NCI-H460 (cell line): ENCODE measurements at regions not wholly inside any gene's neighbourhood (a gene's known extent, or its start where the extent isn't known, plus 50 kb on each side); places are given as distances from the start of the nearest gene placed in this dataset.

Experiments
- DNase-seq: peaks from one replicate; pipeline ENCODE4 v3.0.0-alpha.2; 2016; ENCODE audit warnings: low read depth; ENCODE audit errors: extremely low read depth

DNA sequence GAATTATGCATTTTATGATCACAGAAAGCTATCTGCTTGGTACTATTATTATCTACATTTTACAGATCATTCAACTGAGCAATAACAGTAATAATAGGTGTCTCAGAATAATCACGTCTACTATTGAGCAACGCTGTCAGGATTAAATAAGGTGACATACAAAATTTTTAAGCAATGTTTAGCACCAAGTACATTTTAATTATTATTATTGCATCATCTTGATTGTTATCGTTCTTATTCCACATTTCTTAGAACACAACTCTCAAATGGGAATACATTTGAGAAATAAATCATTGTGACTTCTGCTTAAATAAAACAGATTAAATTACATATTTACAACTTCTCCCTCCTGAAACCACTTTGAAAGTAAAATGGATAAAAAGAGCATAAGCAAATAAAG lies 1083.5 kb upstream of the ADGRL3 start:
- no peak for DNase-seq

DNA sequence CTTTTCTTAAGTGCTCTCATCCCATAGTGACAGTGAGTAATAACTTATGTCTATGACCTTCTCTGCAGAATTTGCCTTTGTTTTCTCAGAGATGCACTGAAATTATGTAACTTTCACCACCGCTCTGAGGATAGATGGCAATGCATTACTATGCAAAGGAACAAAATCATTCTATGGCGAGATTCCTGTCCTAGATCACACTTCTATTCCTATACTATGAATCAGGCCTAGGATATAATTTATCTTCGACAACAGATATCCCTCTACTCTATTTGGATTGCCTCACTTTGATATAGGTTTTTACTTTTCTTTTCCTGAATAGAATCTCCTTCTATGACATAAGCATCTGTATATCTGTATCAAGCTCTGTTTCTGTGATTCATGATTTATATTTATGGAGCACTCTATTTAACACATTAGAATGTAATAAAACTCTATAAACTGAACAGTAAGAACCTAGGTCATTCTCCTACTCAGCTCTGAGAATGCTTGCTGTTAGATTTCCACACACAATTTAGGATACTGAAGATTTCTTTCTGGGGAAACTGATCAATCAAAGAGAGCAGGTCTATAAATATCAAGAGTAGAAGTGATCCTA lies 1082.3 kb upstream of the ADGRL3 start:
- DNase-seq: no peak

DNA sequence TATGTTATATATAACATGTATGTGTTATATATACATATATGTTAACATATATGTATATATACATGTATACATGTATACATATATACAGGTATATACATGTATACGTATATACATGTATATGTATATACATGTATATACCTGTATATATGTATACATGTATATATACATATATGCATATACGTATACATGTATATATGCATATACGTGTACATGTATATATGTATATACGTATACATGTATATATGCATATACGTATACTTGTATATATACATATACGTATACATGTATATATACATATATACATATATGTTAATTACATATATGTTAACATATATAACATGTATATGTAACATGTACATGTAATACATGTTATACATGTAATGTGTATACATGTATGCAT lies 1077.3 kb upstream of the ADGRL3 start:
- DNase-seq: no peak

DNA sequence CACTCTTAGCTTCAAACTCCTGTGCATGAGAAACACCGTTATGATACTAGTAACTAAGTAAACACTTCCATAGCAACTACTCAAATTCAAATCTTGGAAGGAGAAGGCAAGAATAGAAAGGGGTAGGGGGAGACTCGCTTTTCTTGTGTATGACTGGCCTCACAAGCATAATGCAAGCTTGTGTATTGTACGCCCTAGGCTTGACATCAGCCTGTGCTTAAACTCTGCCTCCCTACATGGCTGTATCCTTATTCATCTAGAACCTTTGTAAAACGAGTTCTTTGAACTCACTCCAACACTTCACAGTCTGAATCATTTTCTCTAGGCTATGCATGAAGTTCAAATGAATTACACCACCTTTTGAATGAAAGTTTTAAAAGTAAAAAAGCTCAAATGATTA lies 1071.2 kb upstream of the ADGRL3 start:
- no peak for DNase-seq

DNA sequence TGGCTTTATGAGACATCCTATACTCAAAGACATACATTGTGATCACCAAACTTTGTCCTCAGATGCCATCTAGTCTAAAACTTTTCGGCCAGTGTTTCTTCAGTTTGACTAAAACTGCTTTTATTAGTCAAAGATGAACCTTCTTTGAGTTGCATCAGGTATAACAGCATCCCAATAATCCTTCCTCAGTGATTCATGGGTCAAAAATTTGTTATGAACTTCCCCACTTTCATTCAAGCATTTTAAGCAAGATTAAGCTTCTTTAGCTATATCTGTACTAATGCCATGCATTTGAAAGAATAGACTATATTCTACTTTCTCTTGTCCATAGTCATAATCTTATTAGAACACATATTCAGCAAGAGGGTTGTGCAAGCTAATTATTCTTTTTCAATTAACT lies 1070.4 kb upstream of the ADGRL3 start:
- no peak for DNase-seq

DNA sequence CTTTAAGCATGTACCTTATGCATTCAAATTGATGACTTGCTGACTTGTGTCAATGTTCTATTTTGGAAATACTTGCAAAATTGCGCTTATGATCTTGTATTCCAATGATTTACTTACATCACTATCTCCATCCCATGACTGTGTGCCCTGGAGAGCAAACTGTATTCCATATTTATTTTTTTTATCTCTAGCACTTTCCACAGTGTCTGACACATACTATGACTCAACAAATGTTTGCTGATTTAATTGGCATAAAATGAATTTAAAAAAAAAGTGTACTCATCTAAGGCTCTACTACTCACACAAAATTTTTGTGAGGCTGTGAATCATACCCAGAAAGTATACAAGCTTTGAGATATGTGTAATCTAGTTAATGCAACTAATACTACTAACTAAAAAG lies 1066.8 kb upstream of the ADGRL3 start:
- no peak for DNase-seq

DNA sequence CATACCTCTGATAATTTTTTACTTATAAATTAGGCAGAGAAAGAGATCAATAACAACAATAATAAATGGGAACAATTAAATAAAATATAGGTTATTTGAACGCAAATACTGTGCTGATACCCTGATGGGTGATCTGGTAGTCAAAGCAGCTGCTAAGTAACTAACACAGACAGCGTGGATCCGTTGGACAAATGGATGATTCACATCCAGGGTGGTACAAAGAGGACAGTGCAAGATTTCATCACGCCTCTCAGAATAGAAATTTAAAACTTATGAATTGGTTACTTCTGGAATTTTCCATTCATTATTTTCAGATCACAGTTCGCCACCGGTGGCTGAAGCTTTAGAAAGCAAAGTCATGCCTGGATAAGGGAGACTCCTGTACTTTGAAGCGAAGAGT lies 1066.0 kb upstream of the ADGRL3 start:
- no peak for DNase-seq

DNA sequence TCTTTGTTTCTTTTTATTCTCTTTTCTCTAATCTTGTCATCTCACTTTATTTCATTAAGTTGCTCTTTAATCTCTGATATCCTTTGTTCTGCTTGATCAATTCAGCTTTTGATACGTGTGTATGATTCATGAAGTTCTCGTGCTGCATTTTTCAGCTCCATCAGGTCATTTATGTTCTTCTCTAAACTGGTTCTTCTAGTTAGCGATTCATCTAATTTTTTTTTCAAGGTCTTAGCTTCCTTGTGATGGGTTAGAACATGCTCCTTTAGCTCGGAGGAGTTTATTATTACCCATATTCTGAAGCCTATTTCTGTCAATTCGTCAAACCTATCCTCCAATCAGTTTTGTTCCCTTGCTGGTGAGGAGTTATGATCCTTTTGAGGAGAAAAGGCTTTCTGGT lies 1045.0 kb upstream of the ADGRL3 start:
- no peak for DNase-seq

DNA sequence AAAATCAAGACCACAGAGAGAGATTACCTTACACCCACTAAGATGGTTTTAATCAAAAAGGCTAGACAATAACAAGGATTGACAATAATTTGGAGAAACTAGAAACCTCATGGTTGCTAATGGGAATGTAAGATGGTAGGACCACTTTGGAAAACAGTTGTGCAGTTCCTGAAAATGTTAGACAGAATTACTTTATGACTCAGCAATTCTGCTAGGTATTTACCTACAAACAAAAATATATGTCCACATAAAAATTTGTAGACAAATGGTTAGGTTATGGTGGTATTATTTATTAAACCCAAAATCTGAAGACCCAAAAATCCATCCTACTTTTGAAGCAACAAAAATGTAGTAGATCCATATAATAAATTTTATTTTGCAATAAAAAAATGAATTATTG lies 1027.0 kb upstream of the ADGRL3 start:
- no peak for DNase-seq

DNA sequence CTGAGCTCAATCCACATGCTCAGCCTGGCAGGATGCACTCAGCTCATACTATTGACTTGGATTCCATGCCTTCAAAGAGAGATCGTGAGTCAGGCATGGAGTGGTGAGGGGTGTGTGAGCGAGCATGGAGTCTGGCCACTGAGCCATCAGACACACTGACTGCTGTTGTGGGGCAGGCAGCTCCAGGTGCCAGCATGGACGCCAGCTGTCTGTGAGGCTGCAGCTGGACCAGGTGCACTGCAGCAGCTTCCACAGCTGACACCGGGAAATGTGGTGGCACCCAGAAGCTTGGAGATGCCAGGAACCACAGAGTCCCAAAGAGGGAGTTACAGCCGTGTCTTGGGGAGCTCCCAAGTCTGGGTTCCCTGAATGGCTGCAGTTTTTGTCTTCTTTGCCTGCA lies 1026.4 kb upstream of the ADGRL3 start:
- no peak for DNase-seq

DNA sequence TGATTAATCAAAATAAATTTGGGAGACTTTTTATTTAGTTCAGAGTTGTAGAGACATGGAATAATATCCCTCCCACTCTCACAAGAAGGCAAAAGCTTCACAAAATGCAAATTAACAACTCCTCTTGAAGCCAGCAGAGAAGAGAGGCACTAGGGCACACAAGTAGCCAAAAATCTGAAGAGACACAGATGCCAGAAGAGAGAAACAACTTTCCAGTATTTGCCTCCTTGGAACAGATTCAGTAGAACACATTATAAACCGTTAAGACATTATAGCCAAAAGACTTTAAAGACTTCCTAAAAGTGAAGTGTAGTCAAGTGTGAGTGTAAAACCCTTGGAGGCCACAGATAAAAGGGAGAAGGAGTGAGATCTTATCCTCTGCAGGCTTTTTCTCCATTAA lies 1024.9 kb upstream of the ADGRL3 start:
- no peak for DNase-seq

DNA sequence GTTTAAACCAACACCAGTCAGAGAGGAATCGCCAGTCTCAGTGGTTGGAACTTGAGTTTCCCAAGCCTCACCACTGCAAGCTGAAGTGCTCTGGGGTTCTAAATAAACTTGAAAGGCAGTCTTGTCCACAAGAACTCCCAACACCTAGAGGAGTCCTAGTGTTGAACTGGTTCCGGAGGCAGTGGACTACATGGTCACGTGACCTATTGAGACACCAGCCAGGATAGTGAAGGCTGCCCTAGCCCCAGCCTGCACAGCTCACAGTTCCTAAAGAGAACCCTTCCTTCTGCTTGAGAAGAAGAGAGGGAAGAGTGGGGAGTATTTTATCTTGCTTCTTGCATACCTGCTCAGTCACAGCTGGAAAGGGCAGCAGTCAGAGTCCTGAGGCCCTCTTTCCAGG lies 1012.7 kb upstream of the ADGRL3 start:
- DNase-seq: no peak

DNA sequence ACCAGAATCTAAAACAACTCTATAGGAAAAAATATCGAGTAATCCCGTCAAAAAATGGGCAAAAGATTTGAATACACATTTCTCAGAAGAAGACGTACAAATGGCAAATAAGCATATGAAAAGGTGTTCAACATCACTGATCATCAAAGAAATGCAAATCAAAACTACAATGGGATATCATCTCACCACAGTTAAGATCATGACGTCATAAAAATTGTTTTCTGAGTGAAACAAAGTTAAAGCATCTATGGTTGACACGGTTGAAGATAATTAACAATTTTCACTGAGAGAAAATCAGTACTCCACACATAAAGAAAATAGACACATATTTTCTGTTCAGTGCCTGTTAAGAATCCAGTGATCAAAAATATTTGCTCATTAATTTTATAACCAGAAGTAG lies 1010.8 kb upstream of the ADGRL3 start:
- no peak for DNase-seq

DNA sequence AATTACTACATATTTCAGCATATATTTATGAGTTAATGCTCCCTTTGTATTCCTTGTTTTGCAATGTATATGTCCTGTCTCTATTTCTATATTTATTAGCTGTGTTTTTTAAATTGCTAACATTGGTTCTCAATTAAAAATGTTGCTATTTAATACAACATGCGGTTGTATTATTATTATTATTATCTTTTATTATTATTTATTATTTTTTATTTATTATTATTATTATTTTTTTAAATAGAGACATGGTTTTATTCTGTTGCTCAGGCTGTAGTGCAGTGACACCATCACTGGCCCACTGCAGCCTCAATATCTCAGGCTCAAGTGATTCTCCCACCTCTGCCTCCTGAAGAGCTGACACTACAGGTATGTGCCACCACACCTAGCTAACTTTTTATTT lies 1005.9 kb upstream of the ADGRL3 start:
- no peak for DNase-seq

DNA sequence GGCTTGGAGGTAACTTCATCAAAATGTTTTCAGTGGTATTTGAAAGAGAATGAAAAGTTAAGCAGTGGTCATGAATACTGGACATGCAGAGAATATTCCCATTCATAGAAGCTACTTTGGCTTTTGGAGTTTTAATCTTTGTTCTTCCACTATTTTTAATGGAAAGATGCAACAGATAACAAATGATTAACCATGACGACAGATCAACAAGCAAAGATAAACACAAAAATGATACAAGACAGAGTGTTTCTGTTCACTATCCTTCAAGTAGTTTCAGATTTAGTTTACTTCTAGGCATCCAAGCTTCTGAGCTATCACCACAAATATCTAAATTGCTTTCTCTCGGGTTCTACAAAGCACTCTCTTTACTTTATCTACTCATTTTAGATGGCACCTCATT lies 1004.9 kb upstream of the ADGRL3 start:
- DNase-seq: no peak

DNA sequence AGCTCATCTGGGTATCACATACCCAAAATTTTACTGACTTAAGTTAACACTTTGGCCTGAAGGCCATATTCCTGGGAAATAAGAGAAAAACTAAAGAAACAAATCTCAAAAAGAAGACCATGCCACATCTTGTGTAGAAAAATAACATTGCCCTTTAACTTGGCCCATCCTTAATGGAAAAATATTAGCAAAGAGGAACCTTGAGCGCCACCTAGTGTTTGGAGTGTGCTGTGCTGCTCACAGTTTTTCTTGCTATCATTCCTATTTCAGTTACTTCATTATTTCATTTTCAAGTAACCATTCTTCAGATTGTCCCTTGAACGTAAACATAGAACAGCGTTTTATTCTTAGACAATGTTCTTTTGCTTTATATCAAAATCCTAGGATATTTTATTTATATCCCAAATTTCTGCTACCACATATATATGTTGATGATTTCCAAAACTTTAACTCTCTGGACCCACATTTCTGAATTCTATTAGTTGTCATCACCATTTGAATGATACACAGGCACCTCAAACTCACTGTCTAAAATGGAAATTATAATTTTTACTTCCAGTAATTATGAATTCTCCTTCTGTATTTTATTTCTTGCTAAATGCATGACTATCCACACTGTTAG lies 999.0 kb upstream of the ADGRL3 start:
- peak; percentile 62 for DNase-seq

DNA sequence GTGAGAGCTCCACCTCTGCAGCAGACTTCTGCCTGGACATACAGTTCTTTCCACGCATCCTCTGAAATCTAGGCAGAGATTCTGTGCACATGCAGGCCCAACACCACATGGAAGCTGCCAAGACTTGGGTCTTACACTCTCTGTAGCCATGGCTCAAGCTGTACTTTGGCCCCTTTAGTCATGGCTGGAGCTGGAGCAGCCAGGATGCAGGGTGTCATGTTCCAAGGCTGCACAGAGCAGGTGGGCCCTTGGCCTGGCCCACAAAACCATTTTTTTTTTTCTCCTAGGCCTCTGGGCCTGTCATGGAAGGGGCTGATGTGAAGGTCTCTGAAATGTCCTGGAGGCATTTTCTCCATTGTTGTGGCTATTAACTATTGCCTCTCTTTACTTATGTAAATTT lies 990.5 kb upstream of the ADGRL3 start:
- no peak for DNase-seq

DNA sequence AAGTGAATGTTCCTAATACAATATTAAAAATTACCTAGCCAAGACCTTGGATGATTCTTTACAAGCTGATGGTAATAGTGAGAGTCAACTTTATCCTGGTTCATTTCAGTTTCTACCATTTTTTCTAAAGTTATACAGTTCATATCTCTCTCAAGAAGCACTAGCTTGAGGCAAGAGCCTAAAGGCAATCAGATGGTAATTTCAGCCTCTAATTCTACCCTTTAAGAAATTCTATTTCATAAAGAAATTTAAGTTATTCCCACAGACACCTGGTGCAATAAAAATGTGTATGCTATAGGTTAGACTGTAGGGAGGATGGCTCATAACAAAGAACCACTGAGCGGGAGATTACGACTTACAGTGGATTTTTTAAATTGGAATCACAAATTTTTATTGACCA lies 984.2 kb upstream of the ADGRL3 start:
- no peak for DNase-seq

DNA sequence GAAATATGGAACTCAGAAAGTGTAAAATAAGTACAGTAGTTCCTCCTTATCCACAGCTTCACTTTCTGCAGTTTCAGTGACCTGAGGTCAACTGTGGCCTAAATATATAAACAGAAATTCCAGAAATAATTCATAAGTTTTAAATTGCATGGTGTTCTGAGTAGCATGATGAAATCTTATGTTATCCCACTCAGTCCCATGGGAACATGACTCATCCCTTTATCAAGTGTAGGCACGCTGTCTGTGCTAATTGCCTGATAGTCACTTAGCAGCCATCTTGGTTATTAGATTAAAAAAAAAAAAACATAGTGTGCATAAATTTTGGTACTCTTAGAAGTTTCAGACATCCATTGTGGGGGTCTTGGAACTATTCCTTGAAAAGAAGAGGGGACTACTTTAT lies 983.4 kb upstream of the ADGRL3 start:
- peak; percentile 31 for DNase-seq

DNA sequence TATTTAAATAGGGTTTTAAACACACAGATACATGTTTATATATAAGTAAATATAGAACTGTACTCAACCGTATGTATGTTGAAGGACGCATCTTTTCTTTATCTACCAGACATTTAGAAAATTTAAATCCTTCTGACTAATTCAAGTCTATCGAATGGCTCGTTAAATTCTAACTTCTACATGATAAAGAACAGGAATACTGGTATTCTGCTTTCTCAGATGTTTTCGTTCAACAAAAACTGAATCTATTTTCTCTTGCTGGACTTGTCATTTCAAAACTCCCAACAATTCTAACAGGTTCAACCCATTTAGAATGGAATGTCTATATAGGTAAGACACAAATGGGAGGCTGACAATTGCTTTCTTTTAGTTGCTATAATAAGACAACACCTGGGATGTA lies 978.3 kb upstream of the ADGRL3 start:
- no peak for DNase-seq

DNA sequence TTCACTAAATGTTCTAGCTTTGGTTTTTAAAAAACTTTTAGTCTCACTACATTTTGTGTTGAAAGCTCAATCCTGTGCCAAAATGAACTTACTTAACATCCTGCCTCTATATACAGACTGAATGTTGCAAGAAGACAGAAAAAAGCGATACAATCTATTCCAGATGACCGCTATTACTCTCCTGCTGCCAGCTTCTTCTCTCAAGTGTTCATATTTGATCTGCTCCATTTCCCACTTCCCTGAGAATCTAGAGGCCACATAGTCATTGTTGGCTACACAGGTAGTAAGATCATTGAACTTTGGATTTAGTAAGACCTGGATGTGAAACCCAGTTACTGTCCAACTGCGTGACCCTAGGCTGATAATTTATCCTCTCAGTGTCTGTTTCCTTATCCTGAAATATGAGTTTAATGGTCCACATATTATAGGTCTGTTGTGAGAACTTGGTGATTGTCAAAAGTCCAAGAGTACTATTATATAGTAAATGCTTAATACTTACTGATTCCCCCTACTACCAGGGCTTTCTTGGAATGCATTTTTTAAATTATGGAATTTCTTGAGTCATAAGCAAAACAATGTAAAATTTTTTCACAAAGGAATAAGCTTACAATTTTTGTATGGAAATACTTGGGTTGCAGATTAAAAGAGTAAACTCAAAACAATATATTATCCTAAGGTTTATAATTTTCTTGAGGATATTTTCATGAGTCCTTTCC lies 976.8 kb upstream of the ADGRL3 start:
- DNase-seq: no peak

DNA sequence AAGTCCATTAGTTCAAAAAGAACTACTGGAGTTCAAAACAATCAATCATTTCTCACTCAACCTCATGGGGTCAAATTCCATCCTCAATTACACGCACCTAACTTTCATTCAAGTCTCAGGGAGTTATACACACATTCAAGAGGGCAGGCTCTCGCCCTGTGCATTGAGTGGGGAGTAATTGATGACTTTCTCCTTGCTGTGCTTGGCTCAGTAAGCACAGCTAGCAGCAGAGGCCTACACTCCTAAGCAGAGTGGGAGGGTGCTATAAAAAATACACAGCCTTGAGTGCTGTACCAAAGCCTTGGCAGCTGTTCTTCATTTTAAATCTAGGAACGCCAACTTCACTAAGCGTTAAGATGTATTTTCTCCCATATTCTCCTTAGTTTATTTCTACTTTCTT lies 958.3 kb upstream of the ADGRL3 start:
- no peak for DNase-seq

DNA sequence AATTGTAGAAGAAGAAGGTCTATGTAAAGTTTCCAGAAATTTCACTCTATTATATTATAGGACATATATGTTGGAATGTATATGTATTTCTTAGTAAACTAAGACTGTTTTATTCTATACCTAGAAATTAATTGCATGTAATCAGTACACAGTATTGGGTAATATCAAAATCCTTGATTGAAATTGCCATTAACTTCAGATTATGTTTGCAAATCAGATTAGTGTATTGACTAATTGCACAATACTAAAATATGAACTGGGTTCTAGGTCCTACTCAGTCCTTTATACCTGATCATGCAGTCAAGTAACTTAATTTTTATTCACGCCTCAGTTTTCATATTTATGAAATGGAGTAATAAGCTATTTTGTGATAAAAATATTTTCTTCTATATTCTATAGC lies 950.3 kb upstream of the ADGRL3 start:
- no peak for DNase-seq
